ENCODE measurements at regions not wholly inside any gene's neighbourhood (a gene's known extent, or its start where the extent isn't known, plus 50 kb on each side); places are given as distances from the start of the nearest gene placed in this dataset.
"Not testable (repeated sequence)": the region's sequence is repeated elsewhere in the genome, so short reads cannot be mapped to it uniquely, and the experiment has no call there.

- not testable (repeated sequence) for TF ChIP-seq POLR2A (IDR thresholded peaks at IDR 0.05; ENCODE audit: low read depth, low read length); NKRF (conservative IDR thresholded peaks at IDR 0.05); POLR2AphosphoS5 (IDR thresholded peaks at IDR 0.05; ENCODE audit: low read length); YY1 (IDR thresholded peaks at IDR 0.05; ENCODE audit: low read depth, low read length); ZBTB33 (IDR thresholded peaks at IDR 0.05); ATF2 (IDR thresholded peaks at IDR 0.05; ENCODE audit: low read length); PBX3 (IDR thresholded peaks at IDR 0.05; ENCODE audit: insufficient replicate concordance, low read depth, low read length)
Measured at GRCh38 chr1:66430815-66431214, 103.1 kb upstream of the SGIP1 start.

All from GM12878 (cell line).